Right forelimb (tissue), 1 donor: ENCODE measurements at regions not wholly inside any gene's neighbourhood (a gene's known extent, or its start where the extent isn't known, plus 50 kb on each side); places are given as distances from the start of the nearest gene placed in this dataset.

Experiments used
- DNase-seq: peaks from one replicate; pipeline ENCODE4 v3.0.0-alpha.2; 2018

GRCh38 chr22:20654343-20655208, 119.3 kb upstream of the SERPIND1 start:
- DNase-seq: peak; percentile 13

- no peak for DNase-seq
Measured at GRCh38 chr22:20655623-20656022, 118.3 kb upstream of the SERPIND1 start.

- peak; percentile 26 for DNase-seq
Measured at GRCh38 chr22:20656516-20656901, 117.4 kb upstream of the SERPIND1 start.

GRCh38 chr22:20656902-20657836, 116.7 kb upstream of the SERPIND1 start:
- DNase-seq: peak; percentile 12
